ENCODE measurements at regions not wholly inside any gene's neighbourhood (a gene's known extent, or its start where the extent isn't known, plus 50 kb on each side); places are given as distances from the start of the nearest gene placed in this dataset.

GRCh38 chr6:8219352-8219943 lies 117.1 kb upstream of the EEF1E1 start:
- H2AFZ ChIP-seq (ENCODE audit: low read length), result no peak overlapping the region
- no peak overlapping the region for H3K27ac ChIP-seq (ENCODE audit: low read length)
- no peaks in the 10 kb centered on the region for H3K9me3 ChIP-seq (replicated peaks; ENCODE audit: insufficient read depth, low read length)
- H3K4me3 ChIP-seq (ENCODE audit: low read length), result no peak overlapping the region
- H3K79me2 ChIP-seq (ENCODE audit: low read length), result no peaks in the 10 kb centered on the region
- H3K9ac ChIP-seq (ENCODE audit: low read length), result no peak overlapping the region
- TF ChIP-seq EZH2phosphoT487 (IDR thresholded peaks at IDR 0.05; ENCODE audit: low read length) (no peak), EZH2 (optimal IDR thresholded peaks at IDR 0.05; ENCODE audit: low read depth, low read length) (no peak)
- TF ChIP-seq, protein P1, sequence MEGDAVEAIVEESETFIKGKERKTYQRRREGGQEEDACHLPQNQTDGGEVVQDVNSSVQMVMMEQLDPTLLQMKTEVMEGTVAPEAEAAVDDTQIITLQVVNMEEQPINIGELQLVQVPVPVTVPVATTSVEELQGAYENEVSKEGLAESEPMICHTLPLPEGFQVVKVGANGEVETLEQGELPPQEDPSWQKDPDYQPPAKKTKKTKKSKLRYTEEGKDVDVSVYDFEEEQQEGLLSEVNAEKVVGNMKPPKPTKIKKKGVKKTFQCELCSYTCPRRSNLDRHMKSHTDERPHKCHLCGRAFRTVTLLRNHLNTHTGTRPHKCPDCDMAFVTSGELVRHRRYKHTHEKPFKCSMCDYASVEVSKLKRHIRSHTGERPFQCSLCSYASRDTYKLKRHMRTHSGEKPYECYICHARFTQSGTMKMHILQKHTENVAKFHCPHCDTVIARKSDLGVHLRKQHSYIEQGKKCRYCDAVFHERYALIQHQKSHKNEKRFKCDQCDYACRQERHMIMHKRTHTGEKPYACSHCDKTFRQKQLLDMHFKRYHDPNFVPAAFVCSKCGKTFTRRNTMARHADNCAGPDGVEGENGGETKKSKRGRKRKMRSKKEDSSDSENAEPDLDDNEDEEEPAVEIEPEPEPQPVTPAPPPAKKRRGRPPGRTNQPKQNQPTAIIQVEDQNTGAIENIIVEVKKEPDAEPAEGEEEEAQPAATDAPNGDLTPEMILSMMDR (IDR thresholded peaks at IDR 0.05; ENCODE audit: low read length), result peak; percentile 71
- no peaks in the 10 kb centered on the region for H3K36me3 ChIP-seq (replicated peaks; ENCODE audit: insufficient read depth, low read length)
- no peaks in the 10 kb centered on the region for H3F3A ChIP-seq (ENCODE audit: insufficient read depth, low read length)
- H3K4me1 ChIP-seq (ENCODE audit: low read length), result no peaks in the 10 kb centered on the region
- H3K27me3 ChIP-seq (replicated peaks; ENCODE audit: insufficient read depth, low read length), result no peaks in the 10 kb centered on the region
- peak; percentile 36 for DNase-seq
- H4K20me1 ChIP-seq (ENCODE audit: insufficient read depth, low read length), result no peaks in the 10 kb centered on the region
- H3K4me2 ChIP-seq (ENCODE audit: low read depth, low read length), result peak overlapping the region; percentile 18; the same call in 1 of the 2 replicates
- no peaks in the 10 kb centered on the region for H3K9me2 ChIP-seq (replicated peaks; ENCODE audit: insufficient read depth, low read length)

DNA sequence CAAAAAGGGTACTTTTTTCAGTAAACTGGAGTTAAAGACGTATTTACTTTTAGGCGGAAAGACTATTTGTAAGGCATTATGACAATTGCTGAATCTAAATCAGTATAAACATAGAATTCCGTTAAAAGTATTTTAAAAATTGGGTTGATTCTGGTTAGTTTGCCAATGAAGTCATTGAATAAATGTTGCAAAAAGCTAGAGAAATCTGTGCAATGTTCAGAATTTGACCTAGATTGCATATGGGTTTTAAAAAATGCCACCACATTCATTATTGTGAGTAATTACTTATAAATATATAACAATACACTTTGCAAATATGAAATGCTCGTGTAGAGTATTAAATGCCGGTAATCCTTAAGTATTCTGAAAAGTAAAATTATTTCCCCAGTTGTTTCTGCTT lies 116.5 kb upstream of the EEF1E1 start:
- Histone ChIP-seq H3K9me3 (replicated peaks; ENCODE audit: insufficient read depth, low read length) (no peaks in the 10 kb centered on the region), H3K4me1 (ENCODE audit: low read length) (no peaks in the 10 kb centered on the region), H3K9me2 (replicated peaks; ENCODE audit: insufficient read depth, low read length) (no peaks in the 10 kb centered on the region), H3K36me3 (replicated peaks; ENCODE audit: insufficient read depth, low read length) (no peaks in the 10 kb centered on the region), H3K9ac (ENCODE audit: low read length) (no peak overlapping the region), H3F3A (ENCODE audit: insufficient read depth, low read length) (no peaks in the 10 kb centered on the region), H3K4me2 (ENCODE audit: low read depth, low read length) (0 out of 2 replicates have a peak overlapping the region, but pooled peaks have one; percentile 18), H3K79me2 (ENCODE audit: low read length) (no peaks in the 10 kb centered on the region), H2AFZ (ENCODE audit: low read length) (no peak overlapping the region), H3K27me3 (replicated peaks; ENCODE audit: insufficient read depth, low read length) (no peaks in the 10 kb centered on the region), H3K27ac (ENCODE audit: low read length) (no peak overlapping the region), H4K20me1 (ENCODE audit: insufficient read depth, low read length) (no peaks in the 10 kb centered on the region), H3K4me3 (ENCODE audit: low read length) (no peak overlapping the region)
- no peak for TF ChIP-seq EZH2phosphoT487 (IDR thresholded peaks at IDR 0.05; ENCODE audit: low read length)
- TF ChIP-seq, protein P1 (IDR thresholded peaks at IDR 0.05; ENCODE audit: low read length), result no peak
- TF ChIP-seq EZH2 (optimal IDR thresholded peaks at IDR 0.05; ENCODE audit: low read depth, low read length), result no peak
- DNase-seq, result no peak

GRCh38 chr6:8215631-8216030 lies 113.3 kb upstream of the EEF1E1 start:
- H3K9me3 ChIP-seq (replicated peaks; ENCODE audit: insufficient read depth, low read length), result no peaks in the 10 kb centered on the region
- H3K4me2 ChIP-seq (ENCODE audit: low read depth, low read length), result no peak overlapping the region
- no peaks in the 10 kb centered on the region for H4K20me1 ChIP-seq (ENCODE audit: insufficient read depth, low read length)
- no peak overlapping the region for H2AFZ ChIP-seq (ENCODE audit: low read length)
- H3K27me3 ChIP-seq (replicated peaks; ENCODE audit: insufficient read depth, low read length), result no peaks in the 10 kb centered on the region
- no peak for TF ChIP-seq EZH2phosphoT487 (IDR thresholded peaks at IDR 0.05; ENCODE audit: low read length)
- no peak for TF ChIP-seq EZH2 (optimal IDR thresholded peaks at IDR 0.05; ENCODE audit: low read depth, low read length)
- TF ChIP-seq, protein P1 (IDR thresholded peaks at IDR 0.05; ENCODE audit: low read length), result no peak
- H3K4me3 ChIP-seq (ENCODE audit: low read length), result no peak overlapping the region
- no peak overlapping the region for H3K9ac ChIP-seq (ENCODE audit: low read length)
- H3K27ac ChIP-seq (ENCODE audit: low read length), result no peak overlapping the region
- DNase-seq, result no peak
- no peaks in the 10 kb centered on the region for H3K9me2 ChIP-seq (replicated peaks; ENCODE audit: insufficient read depth, low read length)
- no peaks in the 10 kb centered on the region for H3K79me2 ChIP-seq (ENCODE audit: low read length)
- H3F3A ChIP-seq (ENCODE audit: insufficient read depth, low read length), result no peaks in the 10 kb centered on the region
- no peaks in the 10 kb centered on the region for H3K4me1 ChIP-seq (ENCODE audit: low read length)
- H3K36me3 ChIP-seq (replicated peaks; ENCODE audit: insufficient read depth, low read length), result no peaks in the 10 kb centered on the region
